MM.1S (cell line): ENCODE measurements at regions not wholly inside any gene's neighbourhood (a gene's known extent, or its start where the extent isn't known, plus 50 kb on each side); places are given as distances from the start of the nearest gene placed in this dataset.

Experiments
- EZH2 ChIP-seq: fragments of 300-600 bp; sonication (generic); optimal IDR thresholded peaks from 2 replicates; pipeline ENCODE3; 2017; ENCODE audit warnings: low read depth, mild to moderate bottlenecking, antibody characterized with exemption, low read length, mixed read lengths
- EZH2phosphoT487 ChIP-seq: fragments of 300-600 bp; sonication (generic); IDR thresholded peaks from 2 replicates; pipeline ENCODE4 v1.6.1; 2018; ENCODE audit warnings: antibody characterized with exemption, low read length
- TF ChIP-seq, protein P1 (sequence below): fragments of 300-600 bp; sonication (generic); IDR thresholded peaks from 2 replicates; pipeline ENCODE4 v1.5.1; 2016; ENCODE audit warnings: antibody characterized with exemption, low read length, mixed read lengths

DNA sequence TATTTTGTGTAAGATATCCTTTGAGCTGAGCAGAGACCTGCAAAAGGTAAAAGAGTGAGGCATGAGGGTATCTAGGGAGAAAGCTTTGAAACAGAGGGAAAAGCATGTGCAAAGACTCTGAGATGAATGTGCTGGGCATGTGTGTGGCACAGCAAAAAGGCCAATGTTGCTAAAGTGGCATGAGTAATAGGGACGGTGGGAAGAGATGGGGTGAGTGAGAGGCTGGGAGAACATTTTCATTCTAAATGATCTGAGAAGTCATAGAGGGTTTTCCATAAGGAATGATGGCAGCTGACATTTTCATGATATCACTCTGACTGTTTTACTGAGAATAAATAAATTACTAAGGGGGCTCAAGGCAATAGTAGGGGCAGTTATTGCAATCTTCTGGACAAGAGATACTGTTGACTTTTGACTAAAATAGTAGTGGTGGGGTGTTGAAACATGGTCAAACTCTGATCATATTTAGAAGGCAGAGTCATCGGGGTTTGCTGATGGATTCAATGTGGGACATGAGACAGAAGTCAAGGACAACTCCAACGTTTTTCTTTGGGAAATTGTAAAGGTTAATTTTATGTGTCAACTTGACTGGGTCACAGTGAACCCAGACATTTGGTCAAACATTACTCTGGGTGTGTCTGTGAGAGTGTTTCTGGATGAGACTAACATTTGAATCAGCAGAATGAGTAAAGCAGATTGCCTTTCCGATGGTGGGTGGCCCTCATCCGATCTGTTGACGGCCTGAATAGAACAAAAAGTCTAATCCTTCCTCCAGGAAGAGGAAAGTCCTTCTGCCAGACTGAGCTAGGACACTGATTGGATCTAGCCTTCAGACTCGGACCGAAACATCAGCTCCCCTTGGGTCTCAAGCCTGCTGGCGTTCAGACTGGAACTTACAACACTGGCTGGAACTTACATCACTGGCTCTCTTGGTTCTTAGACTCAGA lies 193.9 kb upstream of the PLXNC1 start:
- no peak for TF ChIP-seq EZH2
- TF ChIP-seq, protein P1, sequence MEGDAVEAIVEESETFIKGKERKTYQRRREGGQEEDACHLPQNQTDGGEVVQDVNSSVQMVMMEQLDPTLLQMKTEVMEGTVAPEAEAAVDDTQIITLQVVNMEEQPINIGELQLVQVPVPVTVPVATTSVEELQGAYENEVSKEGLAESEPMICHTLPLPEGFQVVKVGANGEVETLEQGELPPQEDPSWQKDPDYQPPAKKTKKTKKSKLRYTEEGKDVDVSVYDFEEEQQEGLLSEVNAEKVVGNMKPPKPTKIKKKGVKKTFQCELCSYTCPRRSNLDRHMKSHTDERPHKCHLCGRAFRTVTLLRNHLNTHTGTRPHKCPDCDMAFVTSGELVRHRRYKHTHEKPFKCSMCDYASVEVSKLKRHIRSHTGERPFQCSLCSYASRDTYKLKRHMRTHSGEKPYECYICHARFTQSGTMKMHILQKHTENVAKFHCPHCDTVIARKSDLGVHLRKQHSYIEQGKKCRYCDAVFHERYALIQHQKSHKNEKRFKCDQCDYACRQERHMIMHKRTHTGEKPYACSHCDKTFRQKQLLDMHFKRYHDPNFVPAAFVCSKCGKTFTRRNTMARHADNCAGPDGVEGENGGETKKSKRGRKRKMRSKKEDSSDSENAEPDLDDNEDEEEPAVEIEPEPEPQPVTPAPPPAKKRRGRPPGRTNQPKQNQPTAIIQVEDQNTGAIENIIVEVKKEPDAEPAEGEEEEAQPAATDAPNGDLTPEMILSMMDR, result no peak
- no peak for TF ChIP-seq EZH2phosphoT487
